ENCODE measurements at regions not wholly inside any gene's neighbourhood (a gene's known extent, or its start where the extent isn't known, plus 50 kb on each side); places are given as distances from the start of the nearest gene placed in this dataset.

- H3K27ac ChIP-seq, result no peak overlapping the region
- peaks cover 5% of the 10 kb centered on the region for H3K9me3 ChIP-seq
- H3K27me3 ChIP-seq, result no peaks in the 10 kb centered on the region
- H3K4me1 ChIP-seq, result peaks cover 4% of the 10 kb centered on the region
- no peak for DNase-seq (ENCODE audit: low spot score in 2 of 2)
- H3K36me3 ChIP-seq, result no peaks in the 10 kb centered on the region
- H3K4me3 ChIP-seq, result no peak overlapping the region
- TF ChIP-seq POLR2AphosphoS5 (IDR thresholded peaks at IDR 0.05) (no peak), CTCF (IDR thresholded peaks at IDR 0.05) (no peak), EP300 (IDR thresholded peaks at IDR 0.05) (no peak), POLR2A (IDR thresholded peaks at IDR 0.05) (no peak)
- WGBS, result 89% methylated on average over 5 of the region's 5 CpGs
Measured at GRCh38 chr5:158226496-158226895, 367.6 kb upstream of the CLINT1 start.

GRCh38 chr5:158224253-158224652, 365.3 kb upstream of the CLINT1 start:
- 84% methylated on average over 2 of the region's 2 CpGs for WGBS
- H3K4me1 ChIP-seq, result peaks cover 4% of the 10 kb centered on the region
- no peak for DNase-seq (ENCODE audit: low spot score in 2 of 2)
- no peaks in the 10 kb centered on the region for H3K36me3 ChIP-seq
- no peaks in the 10 kb centered on the region for H3K27me3 ChIP-seq
- H3K4me3 ChIP-seq, result no peak overlapping the region
- H3K9me3 ChIP-seq, result peaks cover 5% of the 10 kb centered on the region
- no peak for TF ChIP-seq POLR2AphosphoS5 (IDR thresholded peaks at IDR 0.05)
- H3K27ac ChIP-seq, result no peak overlapping the region

GRCh38 chr5:158223054-158223600, 364.2 kb upstream of the CLINT1 start:
- Histone ChIP-seq H3K36me3 (no peaks in the 10 kb centered on the region), H3K4me1 (peaks cover 4% of the 10 kb centered on the region), H3K27me3 (no peaks in the 10 kb centered on the region), H3K27ac (no peak overlapping the region), H3K4me3 (no peak overlapping the region), H3K9me3 (peaks cover 5% of the 10 kb centered on the region)
- TF ChIP-seq POLR2A (IDR thresholded peaks at IDR 0.05) (no peak), CTCF (IDR thresholded peaks at IDR 0.05) (no peak), POLR2AphosphoS5 (IDR thresholded peaks at IDR 0.05) (no peak), EP300 (IDR thresholded peaks at IDR 0.05) (no peak)
- WGBS, result 74% methylated on average over 7 of the region's 7 CpGs
- DNase-seq (ENCODE audit: low spot score in 2 of 2), result no peak

GRCh38 chr5:158212917-158213316, 354.0 kb upstream of the CLINT1 start:
- 83% methylated on average over 3 of the region's 3 CpGs for WGBS

GRCh38 chr5:158212237-158212636, 353.3 kb upstream of the CLINT1 start:
- H3K4me3 ChIP-seq, result no peak overlapping the region
- WGBS, result 51% methylated on average over 2 of the region's 2 CpGs
- H3K4me1 ChIP-seq, result no peaks in the 10 kb centered on the region
- H3K36me3 ChIP-seq, result no peaks in the 10 kb centered on the region
- H3K9me3 ChIP-seq, result no peaks in the 10 kb centered on the region
- H3K27ac ChIP-seq, result no peak overlapping the region
- TF ChIP-seq POLR2AphosphoS5 (IDR thresholded peaks at IDR 0.05) (no peak), CTCF (IDR thresholded peaks at IDR 0.05) (no peak), EP300 (IDR thresholded peaks at IDR 0.05) (no peak), POLR2A (IDR thresholded peaks at IDR 0.05) (no peak)
- H3K27me3 ChIP-seq, result no peaks in the 10 kb centered on the region
- DNase-seq (ENCODE audit: low spot score in 2 of 2), result no peak

More at GRCh38 chr5:158212917-158213316, 354.0 kb upstream of the CLINT1 start:
- Histone ChIP-seq H3K9me3 (no peaks in the 10 kb centered on the region), H3K4me3 (no peak overlapping the region), H3K27me3 (no peaks in the 10 kb centered on the region), H3K27ac (no peak overlapping the region), H3K36me3 (no peaks in the 10 kb centered on the region), H3K4me1 (no peaks in the 10 kb centered on the region)
- TF ChIP-seq EP300 (IDR thresholded peaks at IDR 0.05) (no peak), POLR2A (IDR thresholded peaks at IDR 0.05) (no peak), CTCF (IDR thresholded peaks at IDR 0.05) (no peak), POLR2AphosphoS5 (IDR thresholded peaks at IDR 0.05) (no peak)
- DNase-seq (ENCODE audit: low spot score in 2 of 2), result no peak
